Fibroblast of lung (primary cell): ENCODE measurements at regions not wholly inside any gene's neighbourhood (a gene's known extent, or its start where the extent isn't known, plus 50 kb on each side); places are given as distances from the start of the nearest gene placed in this dataset.

Source experiments
- EZH2 ChIP-seq: IDR thresholded peaks from 2 replicates; pipeline ENCODE4 v1.5.1; 2012; ENCODE audit warnings: low read length, control low read depth, mild to moderate bottlenecking; ENCODE audit errors: missing control alignments
- TF ChIP-seq, protein P1 (sequence below), 2 donors: IDR thresholded peaks in 1 of 2; conservative IDR thresholded peaks in 1 of 2; 1 replicate in 1 of 2; 2 replicates in 1 of 2; pipeline ENCODE4 v1.5.1; 2011 to 2012; ENCODE audit warnings: low read length in 2 of 2, control low read depth in 1 of 2, inconsistent platforms in 1 of 2, low read depth in 1 of 2, mild to moderate bottlenecking in 1 of 2

DNA sequence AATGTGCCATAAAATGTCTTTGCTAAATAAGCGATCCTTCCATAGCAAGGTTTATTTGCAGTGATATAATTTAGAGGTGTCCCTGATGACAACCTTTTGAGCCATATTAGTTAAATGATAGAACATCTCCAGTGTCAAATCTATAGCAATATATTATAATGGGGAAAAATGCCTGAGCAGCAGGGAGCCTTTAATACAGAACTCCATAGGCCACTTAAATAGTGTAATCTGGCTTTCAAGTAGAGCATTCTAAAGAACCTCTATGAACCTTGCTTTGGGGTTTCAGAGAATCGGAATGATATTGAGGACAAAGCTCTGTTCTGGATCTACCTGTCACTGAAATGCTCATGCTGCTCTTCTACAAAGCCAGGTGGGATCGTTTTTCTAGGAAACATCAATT lies 96.7 kb upstream of the MEF2C start:
- TF ChIP-seq, protein P1, sequence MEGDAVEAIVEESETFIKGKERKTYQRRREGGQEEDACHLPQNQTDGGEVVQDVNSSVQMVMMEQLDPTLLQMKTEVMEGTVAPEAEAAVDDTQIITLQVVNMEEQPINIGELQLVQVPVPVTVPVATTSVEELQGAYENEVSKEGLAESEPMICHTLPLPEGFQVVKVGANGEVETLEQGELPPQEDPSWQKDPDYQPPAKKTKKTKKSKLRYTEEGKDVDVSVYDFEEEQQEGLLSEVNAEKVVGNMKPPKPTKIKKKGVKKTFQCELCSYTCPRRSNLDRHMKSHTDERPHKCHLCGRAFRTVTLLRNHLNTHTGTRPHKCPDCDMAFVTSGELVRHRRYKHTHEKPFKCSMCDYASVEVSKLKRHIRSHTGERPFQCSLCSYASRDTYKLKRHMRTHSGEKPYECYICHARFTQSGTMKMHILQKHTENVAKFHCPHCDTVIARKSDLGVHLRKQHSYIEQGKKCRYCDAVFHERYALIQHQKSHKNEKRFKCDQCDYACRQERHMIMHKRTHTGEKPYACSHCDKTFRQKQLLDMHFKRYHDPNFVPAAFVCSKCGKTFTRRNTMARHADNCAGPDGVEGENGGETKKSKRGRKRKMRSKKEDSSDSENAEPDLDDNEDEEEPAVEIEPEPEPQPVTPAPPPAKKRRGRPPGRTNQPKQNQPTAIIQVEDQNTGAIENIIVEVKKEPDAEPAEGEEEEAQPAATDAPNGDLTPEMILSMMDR (conservative IDR thresholded peaks at IDR 0.05 in 1 of 2, IDR thresholded peaks at IDR 0.05 in 1 of 2; ENCODE audit: low read depth in 1 of 2, low read length in 2 of 2), result no peak
- TF ChIP-seq EZH2, result no peak
